PC-9 (cell line): ENCODE measurements at regions not wholly inside any gene's neighbourhood (a gene's known extent, or its start where the extent isn't known, plus 50 kb on each side); places are given as distances from the start of the nearest gene placed in this dataset.

Experiments
- BruUV-seq: library from RNA; stranded (reverse); fragments of 400-500 nt; replicated peaks from 2 replicates; lab custom pipeline; 2021; lab: Mats Ljungman, UMichigan
- CTCF ChIA-PET: fragments of 300-600 bp; sonication (Branson Sonifier 250); formaldehyde crosslinking; loops from one replicate; lab custom pipeline; 2022; ENCODE audit warnings: antibody characterized with exemption; lab: Charles Lee
- POLR2A ChIA-PET: fragments of 300-600 bp; sonication (Branson Sonifier 250); formaldehyde crosslinking; loops from one replicate; lab custom pipeline; 2022; ENCODE audit warnings: antibody characterized with exemption; ENCODE audit not compliant: unreplicated experiment; lab: Charles Lee
- DNase-seq, 2 experiments: peaks; one replicate each; pipeline versions ENCODE4 v3.0.0 to v3.0.0-alpha.2; 2015 to 2022; ENCODE audit warnings: mixed read lengths in 1 of 2
- H2AFZ ChIP-seq: fragments of 200-600 bp; sonication (generic); 2 replicates; pipeline ENCODE4 v1.8.1; 2017; ENCODE audit warnings: antibody characterized with exemption
- H3F3A ChIP-seq: fragments of 200-600 bp; sonication (generic); 2 replicates; pipeline ENCODE4 v1.8.1; 2017; ENCODE audit warnings: antibody characterized with exemption, mild to moderate bottlenecking, low read depth; ENCODE audit not compliant: insufficient read depth
- H3K27ac ChIP-seq: fragments of 200-600 bp; sonication (generic); 2 replicates; pipeline ENCODE4 v1.6.1; 2016; ENCODE audit warnings: mixed run types
- H3K27me3 ChIP-seq: fragments of 200-600 bp; sonication (generic); 2 replicates; pipeline ENCODE4 v1.6.1; 2016; ENCODE audit warnings: low read depth, mixed run types; ENCODE audit not compliant: insufficient read depth
- H3K36me3 ChIP-seq: fragments of 200-600 bp; sonication (generic); 2 replicates; pipeline ENCODE4 v1.6.1; 2016; ENCODE audit warnings: low read depth, mixed run types
- H3K4me1 ChIP-seq: fragments of 200-600 bp; sonication (generic); replicated peaks from 2 replicates; pipeline ENCODE4 v1.6.1; 2016; ENCODE audit warnings: mixed run types; ENCODE audit not compliant: insufficient read depth
- H3K4me2 ChIP-seq: fragments of 200-600 bp; sonication (generic); 2 replicates; pipeline ENCODE4 v1.6.1; 2017; ENCODE audit warnings: mixed run types
- H3K4me3 ChIP-seq: fragments of 200-600 bp; sonication (generic); 2 replicates; pipeline ENCODE4 v1.6.1; 2016; ENCODE audit warnings: mixed run types
- H3K79me2 ChIP-seq: fragments of 200-600 bp; sonication (generic); 2 replicates; pipeline ENCODE4 v1.6.1; 2017; ENCODE audit warnings: low read depth, mixed run types
- H3K9me2 ChIP-seq: fragments of 200-600 bp; sonication (generic); 2 replicates; pipeline ENCODE4 v1.8.1; 2017; ENCODE audit warnings: mild to moderate bottlenecking; ENCODE audit not compliant: insufficient read depth
- H3K9me3 ChIP-seq: fragments of 200-600 bp; sonication (generic); 2 replicates; pipeline ENCODE4 v1.8.1; 2016; ENCODE audit warnings: low read depth; ENCODE audit not compliant: insufficient read depth
- H4K20me1 ChIP-seq: fragments of 200-600 bp; sonication (generic); 2 replicates; pipeline ENCODE4 v1.8.1; 2017; ENCODE audit not compliant: insufficient read depth
- CTCF ChIP-seq: fragments of 200-600 bp; sonication (generic); conservative IDR thresholded peaks from 2 replicates; pipeline ENCODE4 v1.6.1; 2017; ENCODE audit warnings: mixed run types, antibody characterized with exemption, mild to moderate bottlenecking, moderate library complexity
- EZH2 ChIP-seq: fragments of 200-600 bp; sonication (generic); IDR thresholded peaks from 2 replicates; pipeline ENCODE4 v1.8.0; 2017; ENCODE audit warnings: antibody characterized with exemption, low read depth
- intact Hi-C: fragments of 100-400 bp; cut with micrococcal nuclease; formaldehyde crosslinking; loops from one replicate; pipeline ENCODE4 v1.10.0; 2022; ENCODE audit not compliant: unreplicated experiment

GRCh38 chr21:28216976-28217523 lies 775.6 kb downstream of the LTN1 start:
- no TSS peak for BruUV-seq
- no peak overlapping the region for H3K27ac ChIP-seq
- no peaks in the 10 kb centered on the region for H3K36me3 ChIP-seq
- CTCF ChIA-PET: no interaction called here
- no peak overlapping the region for H2AFZ ChIP-seq
- no peak overlapping the region for H3K4me3 ChIP-seq
- no peaks in the 10 kb centered on the region for H3K9me3 ChIP-seq
- no peaks in the 10 kb centered on the region for H3K4me1 ChIP-seq
- H3K27me3 ChIP-seq: no peaks in the 10 kb centered on the region
- H3K79me2 ChIP-seq: no peaks in the 10 kb centered on the region
- H3F3A ChIP-seq: no peaks in the 10 kb centered on the region
- intact Hi-C loops: no loop called here
- no peaks in the 10 kb centered on the region for H4K20me1 ChIP-seq
- POLR2A ChIA-PET: no interaction called here
- H3K9me2 ChIP-seq: no peaks in the 10 kb centered on the region
- TF ChIP-seq EZH2 (no peak), CTCF (no peak)
- no peak for DNase-seq
- H3K4me2 ChIP-seq: no peak overlapping the region

- peak overlapping the region; percentile 52; the same call in 1 of the 2 replicates for H2AFZ ChIP-seq
- H3K4me3 ChIP-seq: no peak overlapping the region
- no peak overlapping the region for H3K4me2 ChIP-seq
- no peaks in the 10 kb centered on the region for H3F3A ChIP-seq
- H3K4me1 ChIP-seq: no peaks in the 10 kb centered on the region
- H3K9me2 ChIP-seq: no peaks in the 10 kb centered on the region
- no peaks in the 10 kb centered on the region for H3K9me3 ChIP-seq
- no peak overlapping the region for H3K27ac ChIP-seq
- TF ChIP-seq EZH2 (no peak), CTCF (no peak)
- POLR2A ChIA-PET: no interaction called here
- BruUV-seq: no TSS peak
- H4K20me1 ChIP-seq: no peaks in the 10 kb centered on the region
- intact Hi-C loops: no loop called here
- CTCF ChIA-PET: no interaction called here
- no peaks in the 10 kb centered on the region for H3K79me2 ChIP-seq
- H3K36me3 ChIP-seq: no peaks in the 10 kb centered on the region
- peak in 1 of 2 experiments; percentile 20 for DNase-seq
- no peaks in the 10 kb centered on the region for H3K27me3 ChIP-seq
Measured at GRCh38 chr21:28215214-28215954, 777.3 kb downstream of the LTN1 start.

GRCh38 chr21:28214786-28215185 lies 777.9 kb downstream of the LTN1 start:
- no peaks in the 10 kb centered on the region for H3K9me2 ChIP-seq
- BruUV-seq: no TSS peak
- H3K9me3 ChIP-seq: no peaks in the 10 kb centered on the region
- no peaks in the 10 kb centered on the region for H3K79me2 ChIP-seq
- intact Hi-C loops: no loop called here
- H4K20me1 ChIP-seq: no peaks in the 10 kb centered on the region
- no peaks in the 10 kb centered on the region for H3K36me3 ChIP-seq
- H3K27me3 ChIP-seq: no peaks in the 10 kb centered on the region
- no peak overlapping the region for H2AFZ ChIP-seq
- POLR2A ChIA-PET: no interaction called here
- no peak overlapping the region for H3K4me2 ChIP-seq
- DNase-seq: no peak
- H3K27ac ChIP-seq: no peak overlapping the region
- TF ChIP-seq CTCF (no peak), EZH2 (no peak)
- H3K4me3 ChIP-seq: no peak overlapping the region
- H3K4me1 ChIP-seq: no peaks in the 10 kb centered on the region
- CTCF ChIA-PET: no interaction called here
- no peaks in the 10 kb centered on the region for H3F3A ChIP-seq
